H1 (cell line): ENCODE measurements at regions not wholly inside any gene's neighbourhood (a gene's known extent, or its start where the extent isn't known, plus 50 kb on each side); places are given as distances from the start of the nearest gene placed in this dataset.

Experiments used
- CTCF ChIA-PET: fragments of 300-600 bp; sonication (Branson Sonifier 250); formaldehyde crosslinking; loops from one replicate; lab custom pipeline; 2021; ENCODE audit not compliant: partially characterized antibody; lab: Charles Lee
- POLR2A ChIA-PET: fragments of 300-600 bp; sonication (Branson Sonifier 250); formaldehyde crosslinking; loops from one replicate; lab custom pipeline; 2021; ENCODE audit warnings: inconsistent platforms; ENCODE audit not compliant: partially characterized antibody; lab: Charles Lee
- DNase-seq, 2 experiments: peaks; one replicate each; pipeline versions ENCODE4 v3.0.0 to v3.0.0-alpha.2; 2010 to 2022; ENCODE audit warnings: low spot score in 2 of 2, low read depth in 1 of 2, mixed read lengths in 1 of 2
- FAIRE-seq: peaks from 2 replicates; lab custom pipeline; 2011; peaks lifted over from hg19 to GRCh38; lab: Jason Lieb, UNC
- H2AFZ ChIP-seq: 2 replicates; pipeline ENCODE4 v1.8.1; 2012; ENCODE audit warnings: low read length, inconsistent platforms
- H2AK5ac ChIP-seq: 2 replicates; pipeline ENCODE4 v1.6.1; 2013; ENCODE audit warnings: low read depth, low read length
- H2BK120ac ChIP-seq: replicated peaks from 2 replicates; pipeline ENCODE3; 2013; ENCODE audit warnings: low read depth, low read length, inconsistent platforms
- H2BK12ac ChIP-seq: 2 replicates; pipeline ENCODE4 v1.6.1; 2013; ENCODE audit warnings: low read depth, low read length
- H2BK15ac ChIP-seq: 2 replicates; pipeline ENCODE4 v1.6.1; 2013; ENCODE audit warnings: low read length
- H2BK20ac ChIP-seq: 2 replicates; pipeline ENCODE4 v1.6.1; 2013; ENCODE audit warnings: low read length
- H2BK5ac ChIP-seq: 2 replicates; pipeline ENCODE4 v1.6.1; 2013; ENCODE audit warnings: low read depth, low read length
- H3K14ac ChIP-seq: 2 replicates; pipeline ENCODE4 v1.6.1; 2013; ENCODE audit warnings: inconsistent platforms; ENCODE audit not compliant: insufficient read length
- H3K18ac ChIP-seq: 2 replicates; pipeline ENCODE4 v1.6.1; 2013; ENCODE audit warnings: low read length; ENCODE audit errors: extremely low read depth
- H3K23ac ChIP-seq: 2 replicates; pipeline ENCODE4 v1.6.1; 2013; ENCODE audit warnings: inconsistent platforms; ENCODE audit not compliant: insufficient read length
- H3K23me2 ChIP-seq: 2 replicates; pipeline ENCODE4 v1.6.1; 2013; ENCODE audit warnings: low read depth, low read length
- H3K27ac ChIP-seq: 2 replicates; pipeline ENCODE4 v1.6.1; 2011; ENCODE audit warnings: low read depth, low read length, inconsistent platforms
- H3K27me3 ChIP-seq, 4 experiments: replicated peaks in 1 of 4; 1 replicate in 1 of 4; 2 replicates in 3 of 4; pipeline versions ENCODE4 v1.6.1 to v1.8.1; 2011 to 2013; ENCODE audit warnings: low read length in 3 of 4, mild to moderate bottlenecking in 3 of 4, inconsistent platforms in 2 of 4, mixed read lengths in 2 of 4, moderate library complexity in 1 of 4; ENCODE audit not compliant: control insufficient read depth in 3 of 4, insufficient read depth in 3 of 4; ENCODE audit errors: extremely low read depth in 1 of 4
- H3K36me3 ChIP-seq, 4 experiments: 2 replicates each; pipeline versions ENCODE4 v1.6.1 to v1.8.1; 2011 to 2013; ENCODE audit warnings: mild to moderate bottlenecking in 4 of 4, low read length in 3 of 4, moderate library complexity in 2 of 4, control low read depth in 1 of 4, inconsistent platforms in 1 of 4; ENCODE audit not compliant: insufficient read depth in 4 of 4, control insufficient read depth in 2 of 4
- H3K4ac ChIP-seq: replicated peaks from 2 replicates; pipeline ENCODE3; 2013; ENCODE audit warnings: low read length, low read depth, mixed read lengths, inconsistent platforms; ENCODE audit not compliant: insufficient read length
- H3K4me1 ChIP-seq, 4 experiments: replicated peaks in 1 of 4; 1 replicate in 1 of 4; 2 replicates in 3 of 4; pipeline versions ENCODE4 v1.6.1 to v1.8.1; 2011 to 2013; ENCODE audit warnings: low read length in 3 of 4, inconsistent platforms in 2 of 4, mixed read lengths in 1 of 4; ENCODE audit not compliant: insufficient read depth in 4 of 4, control insufficient read depth in 3 of 4
- H3K4me2 ChIP-seq, 2 experiments: 2 replicates each; pipeline versions ENCODE4 v1.6.1 to v1.8.1; 2011 to 2013; ENCODE audit warnings: low read depth in 2 of 2, low read length in 2 of 2, control low read depth in 1 of 2, inconsistent platforms in 1 of 2, mild to moderate bottlenecking in 1 of 2; ENCODE audit not compliant: insufficient read depth in 1 of 2
- H3K4me3 ChIP-seq, 4 experiments: fragments of 200-600, 300-600 bp in 1 of 4; sonication (generic), shearing (Covaris generic), sonication (Bioruptor Twin) in 1 of 4; 2 replicates each; pipeline versions ENCODE4 v1.5.1 to v1.8.1; 2011 to 2016; ENCODE audit warnings: low read length in 4 of 4, low read depth in 3 of 4, control low read depth in 2 of 4, inconsistent platforms in 2 of 4, mild to moderate bottlenecking in 2 of 4, mixed read lengths in 1 of 4, moderate library complexity in 1 of 4; ENCODE audit not compliant: insufficient read depth in 2 of 4; ENCODE audit errors: extremely low read depth in 1 of 4
- H3K56ac ChIP-seq: replicated peaks from 2 replicates; pipeline ENCODE3; 2013; ENCODE audit warnings: low read depth, mild to moderate bottlenecking, mixed read lengths, low read length, inconsistent platforms; ENCODE audit not compliant: insufficient read length
- H3K79me1 ChIP-seq: 2 replicates; pipeline ENCODE4 v1.6.1; 2013; ENCODE audit warnings: low read depth, low read length, control low read depth
- H3K79me2 ChIP-seq, 2 experiments: 2 replicates each; pipeline versions ENCODE4 v1.6.1 to v1.8.1; 2012 to 2013; ENCODE audit warnings: low read length in 2 of 2, mild to moderate bottlenecking in 2 of 2, inconsistent platforms in 1 of 2; ENCODE audit not compliant: insufficient read depth in 2 of 2, control insufficient read depth in 1 of 2
- H3K9ac ChIP-seq, 4 experiments: replicated peaks in 1 of 4; 1 replicate in 1 of 4; 2 replicates in 3 of 4; pipeline versions ENCODE4 v1.6.1 to v1.8.1; 2011 to 2013; ENCODE audit warnings: low read depth in 3 of 4, low read length in 3 of 4, control low read depth in 2 of 4, mild to moderate bottlenecking in 2 of 4, moderate library complexity in 2 of 4, inconsistent platforms in 1 of 4; ENCODE audit errors: extremely low read depth in 1 of 4
- H3K9me3 ChIP-seq, 2 experiments: 2 replicates each; pipeline versions ENCODE4 v1.6.1 to v1.8.1; 2012 to 2013; ENCODE audit warnings: mild to moderate bottlenecking in 2 of 2, moderate library complexity in 2 of 2, control low read depth in 1 of 2, inconsistent platforms in 1 of 2, low read depth in 1 of 2, low read length in 1 of 2, mixed read lengths in 1 of 2; ENCODE audit not compliant: insufficient read depth in 2 of 2
- H4K20me1 ChIP-seq, 2 experiments: replicated peaks in 1 of 2; 2 replicates each; pipeline versions ENCODE3 to v1.8.1; 2011 to 2013; ENCODE audit warnings: inconsistent platforms in 2 of 2, low read length in 2 of 2, mild to moderate bottlenecking in 1 of 2; ENCODE audit not compliant: insufficient read depth in 2 of 2, control insufficient read depth in 1 of 2
- H4K5ac ChIP-seq: 2 replicates; pipeline ENCODE4 v1.6.1; 2013; ENCODE audit warnings: low read length, low read depth, mixed read lengths, inconsistent platforms; ENCODE audit not compliant: insufficient read length
- H4K8ac ChIP-seq: 2 replicates; pipeline ENCODE4 v1.8.0; 2013; ENCODE audit warnings: mild to moderate bottlenecking, moderate library complexity, low read length, inconsistent platforms; ENCODE audit not compliant: insufficient read depth; ENCODE audit errors: extremely low read depth
- H4K91ac ChIP-seq: replicated peaks from 2 replicates; pipeline ENCODE3; 2013; ENCODE audit warnings: low read length, mixed read lengths, inconsistent platforms; ENCODE audit not compliant: insufficient read length
- RAD21 ChIP-seq, 2 experiments: IDR thresholded peaks in 1 of 2; conservative IDR thresholded peaks in 1 of 2; 2 replicates each; pipeline ENCODE4 v1.6.1; 2011; ENCODE audit warnings: low read depth in 2 of 2, low read length in 2 of 2, improper control_type of control experiment in 1 of 2, inconsistent platforms in 1 of 2, mild to moderate bottlenecking in 1 of 2, moderate library complexity in 1 of 2
- RNF2 ChIP-seq: fragments of 200-900, 300-1000 bp; sonication (generic); IDR thresholded peaks from 2 replicates; pipeline ENCODE4 v1.7.1; 2016; ENCODE audit warnings: borderline replicate concordance, low read depth, mild to moderate bottlenecking, antibody characterized with exemption, low read length; ENCODE audit not compliant: poor library complexity, severe bottlenecking; ENCODE audit errors: missing control alignments
- WGBS, 2 experiments: shearing (Covaris generic) in 1 of 2; methylation state at CpG; one replicate each; pipeline versions ENCODE4 v1.1.6 to v1.1.7; 2013 to 2015; ENCODE audit warnings: low lambda C conversion rate in 2 of 2, mixed read lengths in 2 of 2, inconsistent platforms in 1 of 2, low coverage in 1 of 2, missing lambda C conversion rate in 1 of 2; ENCODE audit not compliant: insufficient replicate concordance in 2 of 2, insufficient coverage in 1 of 2, insufficient read length in 1 of 2; ENCODE audit errors: extremely low coverage in 1 of 2, missing lambda C conversion rate in 1 of 2; 5-methylcytosine and 5-hydroxymethylcytosine counted together
- TF ChIP-seq, protein P1 (sequence below), 3 experiments: IDR thresholded peaks; 1 replicate in 2 of 3; 2 replicates in 1 of 3; pipeline versions ENCODE4 v1.5.1 to v1.6.1; 2011; ENCODE audit warnings: low read length in 3 of 3, mild to moderate bottlenecking in 3 of 3, inconsistent platforms in 2 of 3, low read depth in 1 of 3, moderate library complexity in 1 of 3; ENCODE audit not compliant: insufficient read depth in 1 of 3; ENCODE audit errors: control extremely low read depth in 1 of 3

GRCh38 chr13:59364641-59365085 is 799.1 kb downstream of the DIAPH3 start:
- Histone ChIP-seq H3K14ac (no peak overlapping the region), H4K8ac (no peak overlapping the region), H2AK5ac (no peak overlapping the region), H3K4me2 (no peak overlapping the region), H2BK20ac (no peak overlapping the region), H3K79me2 (no peaks in the 10 kb centered on the region), H3K27me3 (no peaks in the 10 kb centered on the region), H3K18ac (no peak overlapping the region), H2BK5ac (no peak overlapping the region), H2AFZ (peak overlapping the region; percentile 43; the same call in 1 of the 2 replicates), H4K20me1 (no peaks in the 10 kb centered on the region), H3K4me3 (no peak overlapping the region), H2BK120ac (no peak overlapping the region), H4K91ac (no peak overlapping the region), H3K27ac (no peak overlapping the region), H3K23me2 (no peaks in the 10 kb centered on the region; the same call in 1 of the 2 replicates), H3K9me3 (no peaks in the 10 kb centered on the region), H3K36me3 (no peaks in the 10 kb centered on the region), H3K56ac (no peak overlapping the region), H3K23ac (no peak overlapping the region), H3K79me1 (no peaks in the 10 kb centered on the region), H4K5ac (no peak overlapping the region), H3K4me1 (no peaks in the 10 kb centered on the region; a peak in 1 of 7 replicates), H2BK15ac (no peak overlapping the region)
- peak; percentile 85 for FAIRE-seq
- no peak for DNase-seq
- POLR2A ChIA-PET, result no interaction called here
- 79% methylated on average over 7 of the region's 7 CpGs; no CpG with 5 or more reads in 1 of the 2 experiments for WGBS, 2 experiments
- TF ChIP-seq, protein P1, sequence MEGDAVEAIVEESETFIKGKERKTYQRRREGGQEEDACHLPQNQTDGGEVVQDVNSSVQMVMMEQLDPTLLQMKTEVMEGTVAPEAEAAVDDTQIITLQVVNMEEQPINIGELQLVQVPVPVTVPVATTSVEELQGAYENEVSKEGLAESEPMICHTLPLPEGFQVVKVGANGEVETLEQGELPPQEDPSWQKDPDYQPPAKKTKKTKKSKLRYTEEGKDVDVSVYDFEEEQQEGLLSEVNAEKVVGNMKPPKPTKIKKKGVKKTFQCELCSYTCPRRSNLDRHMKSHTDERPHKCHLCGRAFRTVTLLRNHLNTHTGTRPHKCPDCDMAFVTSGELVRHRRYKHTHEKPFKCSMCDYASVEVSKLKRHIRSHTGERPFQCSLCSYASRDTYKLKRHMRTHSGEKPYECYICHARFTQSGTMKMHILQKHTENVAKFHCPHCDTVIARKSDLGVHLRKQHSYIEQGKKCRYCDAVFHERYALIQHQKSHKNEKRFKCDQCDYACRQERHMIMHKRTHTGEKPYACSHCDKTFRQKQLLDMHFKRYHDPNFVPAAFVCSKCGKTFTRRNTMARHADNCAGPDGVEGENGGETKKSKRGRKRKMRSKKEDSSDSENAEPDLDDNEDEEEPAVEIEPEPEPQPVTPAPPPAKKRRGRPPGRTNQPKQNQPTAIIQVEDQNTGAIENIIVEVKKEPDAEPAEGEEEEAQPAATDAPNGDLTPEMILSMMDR (IDR thresholded peaks at IDR 0.05; ENCODE audit: control extremely low read depth in 1 of 3, insufficient read depth in 1 of 3, low read depth in 1 of 3, low read length in 3 of 3), result peak; percentile 18 to 47 (median 41); a peak in 3 of 4 replicates
- TF ChIP-seq RAD21 (IDR thresholded peaks at IDR 0.05 in 1 of 2, conservative IDR thresholded peaks at IDR 0.05 in 1 of 2; ENCODE audit: low read depth in 2 of 2, low read length in 2 of 2) (peak in 1 of 2 experiments; percentile 3; a peak in 1 of 4 replicates), RNF2 (no peak)
- TF ChIP-seq, all 59 proteins: peak for 2
- CTCF ChIA-PET, result interaction anchor here (1.4 to 1.9 kb wide), 2 partner anchors 8 to 27 kb away, joined by 4 read pairs; no protein-coding TSS in a partner anchor
- Histone ChIP-seq H3K9ac (no peak overlapping the region), H2BK12ac (no peak overlapping the region), H3K4ac (no peak overlapping the region)
